Jurkat, Clone E6-1 (cell line): ENCODE measurements at regions not wholly inside any gene's neighbourhood (a gene's known extent, or its start where the extent isn't known, plus 50 kb on each side); places are given as distances from the start of the nearest gene placed in this dataset.
"Not testable (repeated sequence)": the region's sequence is repeated elsewhere in the genome, so short reads cannot be mapped to it uniquely, and the experiment has no call there.

Experiments
- DNase-seq: peaks from one replicate; pipeline ENCODE4 v3.0.0-alpha.2; 2011; ENCODE audit warnings: low read depth, low spot score
- H3K4me3 ChIP-seq: 2 replicates; pipeline ENCODE4 v1.5.1; 2011; ENCODE audit warnings: mild to moderate bottlenecking, low read length, control low read depth, moderate library complexity

GRCh38 chrX:129361576-129361975 lies 161.7 kb downstream of the SMARCA1 start:
- no peak for DNase-seq

GRCh38 chrX:129360175-129360574 lies 163.1 kb downstream of the SMARCA1 start:
- DNase-seq, result peak; percentile 50
- H3K4me3 ChIP-seq, result no peak overlapping the region

More at GRCh38 chrX:129361576-129361975, 161.7 kb downstream of the SMARCA1 start:
- H3K4me3 ChIP-seq, result no peak overlapping the region

DNA sequence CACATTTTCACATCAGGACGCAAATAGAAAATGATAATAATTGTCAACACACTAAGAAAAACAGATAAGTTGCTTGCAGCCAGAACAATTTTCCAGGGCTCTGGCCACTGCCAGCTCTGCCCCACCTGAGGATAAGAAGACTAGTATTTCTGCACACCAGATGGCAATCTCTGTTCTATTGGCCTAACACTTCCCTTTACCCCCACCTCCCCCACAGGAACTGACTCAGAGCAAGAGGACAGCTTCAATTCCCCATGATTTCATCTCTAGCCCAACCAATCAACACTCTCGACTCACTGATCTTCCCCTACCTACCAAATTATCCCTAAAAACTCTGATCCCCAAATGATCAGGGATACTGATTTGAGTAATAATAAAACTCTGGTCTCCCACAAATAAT lies 164.0 kb downstream of the SMARCA1 start:
- DNase-seq, result no peak
- no peak overlapping the region for H3K4me3 ChIP-seq

DNA sequence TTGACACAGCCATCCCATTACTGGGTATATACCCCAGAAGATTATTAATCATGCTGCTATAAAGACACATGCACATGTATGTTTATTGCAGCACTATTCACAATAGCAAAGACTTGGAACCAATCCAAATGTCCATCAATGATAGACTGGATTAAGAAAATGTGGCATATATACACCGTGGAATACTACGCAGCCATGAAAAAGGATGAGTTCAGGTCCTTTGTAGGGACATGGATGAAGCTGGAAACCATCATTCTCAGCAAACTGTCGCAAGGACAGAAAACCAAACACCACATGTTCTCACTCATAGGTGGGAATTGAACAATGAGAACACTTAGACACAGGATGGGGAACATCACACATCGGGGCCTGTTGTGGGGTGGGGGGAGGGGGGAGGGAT lies 165.9 kb downstream of the SMARCA1 start:
- H3K4me3 ChIP-seq, DNase-seq: not testable (repeated sequence)

DNA sequence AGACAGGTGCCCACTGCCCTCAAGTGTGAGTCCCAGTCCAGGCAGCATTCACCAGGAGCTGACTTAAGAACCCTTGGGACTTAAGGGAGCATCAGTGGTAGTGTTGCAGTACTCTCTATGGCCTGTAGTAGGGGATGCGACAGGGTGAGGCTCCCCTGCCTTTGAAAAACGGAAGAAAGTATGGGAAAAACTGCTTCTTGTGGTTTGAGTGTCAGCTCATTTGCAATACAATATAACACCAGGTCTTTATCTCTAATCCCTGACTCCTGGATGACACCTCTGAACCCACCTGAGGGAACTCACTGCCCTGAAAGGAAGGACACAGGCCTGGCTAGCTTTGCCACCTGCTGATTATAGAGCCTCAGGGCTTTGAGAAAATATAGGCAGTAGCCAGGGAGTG lies 176.0 kb downstream of the SMARCA1 start:
- no peak overlapping the region for H3K4me3 ChIP-seq
- peak; percentile 15 for DNase-seq

- DNase-seq, result no peak
- no peak overlapping the region for H3K4me3 ChIP-seq
Measured at GRCh38 chrX:129346574-129346973, 176.7 kb downstream of the SMARCA1 start.

GRCh38 chrX:129337264-129337663 lies 186.0 kb downstream of the SMARCA1 start:
- not testable (repeated sequence) for H3K4me3 ChIP-seq, DNase-seq

- no peak overlapping the region for H3K4me3 ChIP-seq
- peak; percentile 22 for DNase-seq
Measured at GRCh38 chrX:129323115-129323514, 200.2 kb downstream of the SMARCA1 start.

DNA sequence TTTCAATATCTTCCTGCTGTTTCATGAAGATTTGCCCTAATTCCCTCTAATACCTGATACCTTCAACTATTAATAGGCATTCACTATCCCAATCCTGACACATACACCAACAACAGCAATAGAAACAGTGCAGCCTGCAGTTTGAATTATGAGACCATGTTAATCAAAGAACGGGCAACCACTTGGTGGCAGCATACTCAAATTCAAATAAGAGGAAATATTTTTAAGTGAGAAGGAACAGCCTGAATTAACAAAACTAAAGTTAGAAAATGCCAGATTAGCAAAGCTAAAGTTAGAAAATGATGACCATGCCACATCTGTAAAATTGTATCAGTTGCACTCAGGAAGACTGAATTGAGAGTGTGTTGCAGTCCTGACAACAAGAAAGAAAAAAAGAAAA lies 204.9 kb downstream of the SMARCA1 start:
- H3K4me3 ChIP-seq, result no peak overlapping the region
- peak; percentile 31 for DNase-seq

DNA sequence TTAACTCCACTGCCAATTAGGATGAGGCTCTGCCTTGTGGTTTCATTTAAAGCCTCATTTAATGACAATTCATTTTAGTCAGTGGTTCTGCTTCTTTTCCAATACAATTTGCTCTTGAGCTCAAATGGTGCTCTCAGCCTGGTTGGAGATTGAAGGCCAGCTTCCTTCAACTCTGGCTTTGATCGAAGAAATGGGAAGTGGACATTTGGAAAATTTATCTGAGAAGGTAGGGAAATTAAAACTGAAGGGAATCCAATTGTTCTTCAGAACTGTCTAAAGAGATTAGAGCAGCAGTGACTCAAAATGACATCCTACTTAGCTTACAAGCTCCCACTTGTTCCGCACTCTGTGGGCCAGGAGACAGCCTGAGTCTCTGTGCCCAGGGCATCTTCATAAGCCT lies 206.8 kb downstream of the SMARCA1 start:
- H3K4me3 ChIP-seq, result no peak overlapping the region
- DNase-seq, result no peak

- DNase-seq, result no peak
Measured at GRCh38 chrX:129310000-129310399, 213.3 kb downstream of the SMARCA1 start.

DNA sequence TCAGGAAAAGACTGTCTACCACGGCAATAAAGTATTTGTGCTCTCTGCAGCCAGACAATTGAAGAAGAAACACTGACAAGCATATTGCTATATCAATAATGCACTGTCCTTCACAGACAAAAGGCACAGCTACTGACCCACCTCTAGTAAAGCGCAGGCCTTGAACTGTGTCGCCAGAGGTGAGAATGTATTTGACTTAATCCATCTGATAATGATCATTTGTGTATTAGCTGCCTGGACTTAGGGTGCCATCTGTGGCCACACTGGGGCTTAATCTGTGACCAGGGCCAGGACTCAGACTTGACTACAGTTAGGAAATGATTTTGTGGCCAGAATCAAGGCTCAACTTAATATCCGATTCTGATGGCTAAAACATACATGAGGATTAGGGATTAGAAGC lies 260.4 kb downstream of the SMARCA1 start:
- no peak for DNase-seq
- no peak overlapping the region for H3K4me3 ChIP-seq

More at GRCh38 chrX:129310000-129310399, 213.3 kb downstream of the SMARCA1 start:
- no peak overlapping the region for H3K4me3 ChIP-seq

GRCh38 chrX:129255516-129255915 lies 267.8 kb downstream of the SMARCA1 start:
- not testable (repeated sequence) for H3K4me3 ChIP-seq
- peak; percentile 2 for DNase-seq

- no peak overlapping the region for H3K4me3 ChIP-seq
- DNase-seq, result no peak
Measured at GRCh38 chrX:129249563-129249962, 273.7 kb downstream of the SMARCA1 start.

- no peak overlapping the region for H3K4me3 ChIP-seq
- no peak for DNase-seq
Measured at GRCh38 chrX:129247642-129248041, 275.6 kb downstream of the SMARCA1 start.

DNA sequence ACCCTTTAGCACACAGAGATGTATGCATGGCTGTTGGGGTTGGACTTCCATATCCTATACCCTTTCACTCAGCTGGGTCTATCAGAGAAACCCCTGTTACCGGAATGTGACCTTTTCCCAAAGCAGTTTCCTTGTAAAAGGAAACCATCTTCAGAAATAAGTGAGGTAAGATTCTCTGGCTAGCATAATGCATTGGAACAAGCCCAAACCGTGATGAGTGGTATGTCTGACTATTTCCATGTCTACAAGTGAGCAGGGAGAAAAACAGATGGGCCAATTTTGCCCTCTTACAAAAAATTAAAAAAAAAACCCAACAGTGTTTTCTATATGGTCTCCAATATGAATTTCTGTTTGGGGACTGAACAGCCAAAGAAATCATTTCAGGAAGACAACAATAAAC lies 283.9 kb downstream of the SMARCA1 start:
- H3K4me3 ChIP-seq, result no peak overlapping the region
- no peak for DNase-seq

GRCh38 chrX:129238011-129238410 lies 285.3 kb downstream of the SMARCA1 start:
- no peak overlapping the region for H3K4me3 ChIP-seq
- DNase-seq, result no peak

- no peak overlapping the region for H3K4me3 ChIP-seq
- DNase-seq, result no peak
Measured at GRCh38 chrX:129235903-129236302, 287.4 kb downstream of the SMARCA1 start.

GRCh38 chrX:129233786-129234185 lies 289.5 kb downstream of the SMARCA1 start:
- H3K4me3 ChIP-seq, result no peak overlapping the region
- DNase-seq, result no peak

- no peak for DNase-seq
- H3K4me3 ChIP-seq, result no peak overlapping the region
Measured at GRCh38 chrX:129230850-129231512, 292.3 kb downstream of the SMARCA1 start.

DNA sequence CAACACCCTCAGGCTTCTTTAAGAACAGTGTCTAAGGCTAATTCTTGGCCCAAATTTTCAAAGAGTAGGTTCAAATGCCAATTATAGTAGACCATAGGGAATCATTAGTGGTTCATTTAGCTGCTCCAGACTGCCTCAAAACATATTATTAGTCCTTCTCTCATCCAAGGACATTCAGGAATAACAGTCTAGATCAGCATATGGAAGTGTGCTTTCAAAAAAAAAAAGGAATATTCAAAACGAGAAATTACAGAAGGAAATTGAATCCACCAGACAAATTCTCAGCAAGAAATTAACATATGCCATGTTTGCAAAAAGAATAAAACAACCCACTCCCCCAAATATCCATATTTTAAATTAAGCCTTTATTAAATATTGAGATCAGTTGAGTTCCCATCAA lies 293.1 kb downstream of the SMARCA1 start:
- DNase-seq, result no peak
- no peak overlapping the region for H3K4me3 ChIP-seq
